Spinal cord (tissue), 9 donors: ENCODE measurements at regions not wholly inside any gene's neighbourhood (a gene's known extent, or its start where the extent isn't known, plus 50 kb on each side); places are given as distances from the start of the nearest gene placed in this dataset.

ENCODE experiments used
- DNase-seq, 6 donors: peaks; one replicate each; pipeline versions ENCODE4 v3.0.0 to v3.0.0-alpha.2; 2013 to 2015; ENCODE audit warnings: low spot score in 6 of 6, low read depth in 4 of 6
- H3K27ac ChIP-seq: one replicate; pipeline ENCODE4 v1.5.1; 2013; ENCODE audit warnings: low read depth, low read length, control low read depth
- H3K27me3 ChIP-seq: one replicate; pipeline ENCODE4 v1.6.1; 2013; ENCODE audit warnings: low read length; ENCODE audit not compliant: control insufficient read depth, insufficient read depth
- H3K36me3 ChIP-seq: one replicate; pipeline ENCODE4 v1.6.1; 2013; ENCODE audit warnings: low read length; ENCODE audit not compliant: control insufficient read depth, insufficient read depth
- H3K4me1 ChIP-seq: one replicate; pipeline ENCODE4 v1.6.1; 2013; ENCODE audit warnings: low read length; ENCODE audit not compliant: control insufficient read depth, insufficient read depth
- H3K4me3 ChIP-seq: one replicate; pipeline ENCODE4 v1.5.1; 2013; ENCODE audit warnings: low read depth, low read length, control low read depth
- H3K9me3 ChIP-seq: one replicate; pipeline ENCODE4 v1.6.1; 2013; ENCODE audit warnings: low read length; ENCODE audit not compliant: control insufficient read depth, insufficient read depth
- WGBS: methylation state at CpG from one replicate; pipeline ENCODE4 v1.1.5; 2013; ENCODE audit warnings: missing lambda C conversion rate; ENCODE audit not compliant: insufficient coverage; 5-methylcytosine and 5-hydroxymethylcytosine counted together
- donor health status: healthy.

GRCh38 chr6:51502996-51503395, 584.4 kb downstream of the PKHD1 start:
- 71% methylated on average over 1 of the region's 1 CpG for WGBS
- Histone ChIP-seq H3K9me3 (no peaks in the 10 kb centered on the region), H3K36me3 (no peaks in the 10 kb centered on the region), H3K4me1 (no peaks in the 10 kb centered on the region), H3K4me3 (no peak overlapping the region), H3K27me3 (no peaks in the 10 kb centered on the region), H3K27ac (no peak overlapping the region)
- no peak for DNase-seq

- DNase-seq: no peak
- Histone ChIP-seq H3K4me3 (no peak overlapping the region), H3K27me3 (no peaks in the 10 kb centered on the region), H3K36me3 (no peaks in the 10 kb centered on the region), H3K9me3 (no peaks in the 10 kb centered on the region), H3K4me1 (no peaks in the 10 kb centered on the region), H3K27ac (no peak overlapping the region)
Measured at GRCh38 chr6:51505434-51505833, 582.0 kb downstream of the PKHD1 start.

- no CpG with 5 or more reads among the region's 5 CpGs for WGBS
- Histone ChIP-seq H3K36me3 (no peaks in the 10 kb centered on the region), H3K27ac (no peak overlapping the region), H3K9me3 (no peaks in the 10 kb centered on the region), H3K4me3 (no peak overlapping the region), H3K4me1 (peaks cover 3% of the 10 kb centered on the region), H3K27me3 (peaks cover 5% of the 10 kb centered on the region)
- no peak for DNase-seq
Measured at GRCh38 chr6:51509597-51509996, 577.8 kb downstream of the PKHD1 start.

DNA sequence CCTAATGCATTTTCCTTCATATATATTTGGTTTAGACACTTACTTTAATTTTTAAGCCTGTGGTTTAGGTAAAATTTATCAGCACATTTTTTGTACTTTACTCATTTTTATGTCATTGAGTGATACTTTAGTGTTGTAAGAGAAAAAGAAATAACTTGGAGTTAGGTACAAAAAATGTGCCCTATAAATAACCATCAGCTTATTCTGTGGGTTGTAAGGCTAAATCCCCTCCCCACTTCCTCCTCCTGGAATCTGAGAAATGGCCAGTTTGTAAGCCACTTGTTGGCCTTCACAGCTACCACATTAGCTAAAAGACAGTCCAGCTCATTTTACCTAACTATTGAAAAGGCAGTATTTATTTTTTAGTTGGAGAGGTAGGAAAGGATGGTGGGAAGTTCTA, 576.3 kb downstream of the PKHD1 start:
- H3K36me3 ChIP-seq: no peaks in the 10 kb centered on the region
- no peak for DNase-seq
- no peaks in the 10 kb centered on the region for H3K9me3 ChIP-seq
- H3K4me1 ChIP-seq: peaks cover 3% of the 10 kb centered on the region
- no peak overlapping the region for H3K27ac ChIP-seq
- H3K27me3 ChIP-seq: peaks cover 5% of the 10 kb centered on the region
- H3K4me3 ChIP-seq: no peak overlapping the region

DNA sequence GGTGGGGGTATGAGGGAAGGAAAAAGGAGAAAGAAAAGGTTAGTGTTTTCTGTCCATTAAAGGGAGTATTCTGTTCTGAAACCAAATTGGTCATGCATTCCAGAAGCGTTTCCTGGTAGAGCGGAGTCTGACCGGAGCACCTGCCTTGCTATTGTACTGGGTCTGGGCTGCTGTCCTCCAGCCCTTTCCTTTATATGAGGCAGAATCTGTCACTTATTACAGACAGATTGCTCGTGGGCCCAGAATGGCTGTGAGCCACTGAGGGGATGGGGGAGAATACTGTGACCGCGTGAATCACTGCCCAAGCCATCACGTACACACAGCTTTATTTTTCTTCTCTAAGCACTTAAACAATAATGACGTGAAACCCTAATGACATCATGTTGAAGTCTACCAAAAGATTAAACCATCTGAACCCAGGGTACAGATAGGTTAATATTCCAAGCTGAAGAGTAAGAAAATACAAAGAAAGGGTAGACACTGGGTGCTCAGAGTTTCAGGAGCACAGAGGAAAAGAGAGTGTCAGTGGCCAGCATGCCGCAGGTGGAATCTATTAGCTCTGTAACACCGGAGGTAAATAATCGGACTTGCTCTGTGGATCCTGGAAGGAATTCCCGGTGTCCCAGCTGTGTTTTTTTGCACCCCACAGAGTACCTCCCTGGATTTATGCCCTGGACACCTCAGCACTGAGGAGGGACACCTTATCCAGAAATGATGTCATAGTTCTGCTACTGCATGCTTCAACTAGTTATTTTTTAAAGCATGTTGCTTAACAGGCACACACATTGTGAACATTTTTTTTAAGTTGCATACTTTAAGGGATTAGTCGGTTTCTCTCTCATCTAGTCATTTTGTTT, 573.3 kb downstream of the PKHD1 start:
- 20% methylated on average over 7 of the region's 13 CpGs for WGBS
- Histone ChIP-seq H3K27ac (no peak overlapping the region), H3K27me3 (peaks cover 5% of the 10 kb centered on the region)

GRCh38 chr6:51514748-51515402, 572.5 kb downstream of the PKHD1 start:
- DNase-seq: no peak

More for the DNA sequence above, 573.3 kb downstream of the PKHD1 start:
- Histone ChIP-seq H3K36me3 (no peaks in the 10 kb centered on the region), H3K4me1 (peaks cover 3% of the 10 kb centered on the region), H3K9me3 (peaks cover 3% of the 10 kb centered on the region), H3K4me3 (no peak overlapping the region)
- DNase-seq: peak in 3 of 6 donors; percentile 9 to 65 (median 26)

DNA sequence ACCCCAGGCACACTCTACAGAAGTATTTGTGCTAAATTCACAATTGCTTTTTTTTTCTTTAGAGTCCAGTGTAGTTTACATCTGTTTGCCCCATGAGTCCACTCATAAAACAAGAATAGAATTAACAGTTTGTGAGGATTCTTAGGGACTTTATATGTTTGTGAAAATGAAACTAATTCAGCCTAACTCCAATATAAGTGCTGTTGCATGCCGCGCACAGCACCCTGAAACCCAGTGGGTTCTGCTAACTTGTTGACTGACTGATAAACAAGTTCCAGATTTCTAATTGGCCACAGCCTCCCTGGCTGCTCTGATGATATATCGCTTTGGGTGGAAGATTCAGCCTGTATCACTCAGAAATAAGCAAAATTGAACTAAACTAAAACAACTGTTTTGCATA, 561.4 kb downstream of the PKHD1 start:
- H3K27ac ChIP-seq: no peak overlapping the region
- H3K36me3 ChIP-seq: no peaks in the 10 kb centered on the region
- no peak for DNase-seq
- no peaks in the 10 kb centered on the region for H3K4me1 ChIP-seq
- no CpG with 5 or more reads among the region's 3 CpGs for WGBS
- H3K4me3 ChIP-seq: no peak overlapping the region
- H3K27me3 ChIP-seq: no peaks in the 10 kb centered on the region
- no peaks in the 10 kb centered on the region for H3K9me3 ChIP-seq

More at GRCh38 chr6:51514748-51515402, 572.5 kb downstream of the PKHD1 start:
- Histone ChIP-seq H3K9me3 (peaks cover 3% of the 10 kb centered on the region), H3K4me3 (no peak overlapping the region), H3K36me3 (no peaks in the 10 kb centered on the region), H3K27ac (no peak overlapping the region), H3K4me1 (peaks cover 3% of the 10 kb centered on the region), H3K27me3 (peaks cover 5% of the 10 kb centered on the region)
- WGBS: no CpG with 5 or more reads among the region's 1 CpG

GRCh38 chr6:51526922-51527321, 560.5 kb downstream of the PKHD1 start:
- Histone ChIP-seq H3K9me3 (no peaks in the 10 kb centered on the region), H3K4me1 (no peaks in the 10 kb centered on the region), H3K27me3 (no peaks in the 10 kb centered on the region), H3K4me3 (no peak overlapping the region), H3K27ac (no peak overlapping the region), H3K36me3 (no peaks in the 10 kb centered on the region)
- DNase-seq: no peak
- WGBS: 100% methylated on average over 2 of the region's 5 CpGs

DNA sequence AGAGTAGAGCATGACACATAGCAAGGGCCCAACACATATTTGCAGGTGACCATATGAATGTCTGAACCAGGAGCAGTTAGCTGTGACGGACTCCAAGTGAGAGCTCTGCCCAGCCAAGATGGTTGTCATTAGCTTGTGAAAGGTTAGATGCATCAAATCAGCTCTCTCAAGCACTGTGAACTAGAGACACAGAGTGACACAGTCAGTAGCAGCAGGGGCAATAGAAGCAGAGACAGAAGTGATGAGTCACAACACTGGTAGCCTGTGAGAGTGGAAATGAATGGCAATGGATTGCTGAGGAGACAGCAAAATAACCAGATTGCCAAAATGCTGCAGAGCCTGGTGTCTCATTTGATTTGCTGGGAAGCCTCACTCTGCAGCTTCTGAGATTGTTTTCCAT, 558.9 kb downstream of the PKHD1 start:
- Histone ChIP-seq H3K4me3 (no peak overlapping the region), H3K27ac (no peak overlapping the region), H3K27me3 (no peaks in the 10 kb centered on the region), H3K9me3 (no peaks in the 10 kb centered on the region), H3K4me1 (no peaks in the 10 kb centered on the region), H3K36me3 (no peaks in the 10 kb centered on the region)
- 89% methylated on average over 1 of the region's 1 CpG for WGBS
- no peak for DNase-seq

GRCh38 chr6:51529240-51529639, 558.2 kb downstream of the PKHD1 start:
- H3K27me3 ChIP-seq: no peaks in the 10 kb centered on the region
- H3K9me3 ChIP-seq: no peaks in the 10 kb centered on the region
- no peak overlapping the region for H3K4me3 ChIP-seq
- no peaks in the 10 kb centered on the region for H3K36me3 ChIP-seq
- no peak overlapping the region for H3K27ac ChIP-seq
- DNase-seq: no peak
- WGBS: 86% methylated on average over 1 of the region's 1 CpG
- no peaks in the 10 kb centered on the region for H3K4me1 ChIP-seq
